KG1 (cell line): ENCODE measurements at regions not wholly inside any gene's neighbourhood (a gene's known extent, or its start where the extent isn't known, plus 50 kb on each side); places are given as distances from the start of the nearest gene placed in this dataset.
"Not testable (repeated sequence)": the region's sequence is repeated elsewhere in the genome, so short reads cannot be mapped to it uniquely, and the experiment has no call there.

ENCODE experiments used
- DNase-seq: peaks from one replicate; lab custom pipeline; 2025; lab: John Stamatoyannopoulos, UW

DNA sequence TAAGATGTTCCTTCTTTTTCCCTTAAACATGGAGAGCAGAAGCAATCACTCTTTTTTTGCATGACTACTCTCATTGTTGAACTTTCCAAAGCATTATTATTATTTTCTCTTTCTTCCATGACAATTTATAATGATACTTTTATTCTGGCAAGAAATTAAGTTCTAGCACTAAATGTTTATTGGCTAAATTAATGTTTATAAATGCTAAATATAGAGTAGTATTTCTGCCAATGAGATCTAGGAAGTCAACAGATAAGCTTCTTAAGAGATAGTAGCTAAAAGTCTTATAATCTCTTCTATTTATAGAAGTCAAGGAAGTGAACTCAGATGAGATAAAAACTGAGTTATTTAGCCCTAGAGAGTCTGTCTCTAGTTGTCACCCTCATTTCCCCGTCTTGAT is 920.1 kb downstream of the KCNJ2 start:
- no peak for DNase-seq

DNA sequence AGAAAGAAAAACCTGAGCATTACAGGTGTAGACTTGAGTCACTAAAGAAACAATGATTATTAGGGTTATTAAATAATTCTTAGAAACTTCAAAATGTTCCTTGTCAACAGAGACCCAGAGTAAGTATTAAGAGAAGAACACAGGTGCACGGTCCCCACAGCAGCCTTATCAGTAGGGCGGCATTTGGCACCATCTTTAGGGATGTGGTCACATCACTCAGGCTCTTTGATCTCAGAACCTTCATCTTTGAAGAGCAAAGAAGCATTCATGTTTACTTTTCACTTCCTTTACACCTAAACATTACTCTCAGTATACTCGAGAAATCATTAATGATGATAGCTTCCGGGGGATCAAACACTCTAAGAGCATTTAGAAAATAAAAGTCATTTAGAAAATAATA is 928.7 kb downstream of the KCNJ2 start:
- no peak for DNase-seq

DNA sequence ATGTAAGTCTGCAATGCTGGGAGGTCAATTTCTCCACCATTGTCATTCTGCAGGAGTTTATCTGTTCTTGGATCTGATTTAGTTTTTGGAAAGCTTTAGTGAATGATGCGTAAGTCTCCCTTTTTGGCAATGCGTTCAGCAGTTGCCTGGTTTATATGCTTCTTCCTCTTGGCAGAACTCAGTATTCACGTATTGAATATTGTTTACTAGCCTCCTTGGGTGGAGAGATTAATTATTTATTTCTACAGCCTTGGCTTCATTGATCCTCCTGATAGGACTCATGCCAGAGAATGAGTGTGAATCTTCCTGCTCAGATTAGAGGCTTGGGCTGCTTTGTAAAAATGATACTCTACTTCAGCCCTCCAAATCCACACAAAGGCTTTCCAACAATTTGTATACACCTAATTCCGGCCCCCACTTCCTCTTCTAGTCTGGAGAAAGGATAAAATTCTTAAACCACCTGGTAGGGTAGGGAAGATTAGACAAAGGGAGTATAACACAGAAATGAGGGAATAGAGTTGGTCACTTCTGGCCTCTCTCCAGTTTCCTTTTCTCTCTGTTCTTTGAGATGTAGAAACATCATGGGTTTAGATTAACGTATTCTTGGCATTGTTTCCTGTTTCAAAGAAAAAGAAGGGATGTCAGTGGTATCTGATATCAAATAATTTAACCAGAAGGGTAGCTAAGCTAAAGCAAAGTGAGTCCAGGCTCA is 929.8 kb downstream of the KCNJ2 start:
- no peak for DNase-seq

DNA sequence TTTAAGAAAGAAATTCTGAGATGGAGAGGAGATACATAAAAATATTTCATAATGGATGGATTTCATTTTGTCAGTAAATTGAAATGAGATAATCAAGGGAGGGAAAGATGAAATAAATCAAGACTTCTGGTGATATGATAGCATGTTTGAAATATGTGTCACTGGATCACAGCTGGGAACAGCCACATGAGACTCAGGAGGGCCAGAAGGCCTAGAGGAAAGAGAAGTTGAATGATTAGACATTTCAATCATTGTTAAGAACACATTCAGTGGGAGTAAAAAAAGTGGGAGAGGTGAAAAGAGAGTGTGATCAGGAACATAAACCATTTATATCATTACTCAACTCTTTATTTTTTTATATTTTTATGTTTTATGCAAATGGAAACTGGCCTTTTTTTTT is 933.4 kb downstream of the KCNJ2 start:
- DNase-seq, result no peak

DNA sequence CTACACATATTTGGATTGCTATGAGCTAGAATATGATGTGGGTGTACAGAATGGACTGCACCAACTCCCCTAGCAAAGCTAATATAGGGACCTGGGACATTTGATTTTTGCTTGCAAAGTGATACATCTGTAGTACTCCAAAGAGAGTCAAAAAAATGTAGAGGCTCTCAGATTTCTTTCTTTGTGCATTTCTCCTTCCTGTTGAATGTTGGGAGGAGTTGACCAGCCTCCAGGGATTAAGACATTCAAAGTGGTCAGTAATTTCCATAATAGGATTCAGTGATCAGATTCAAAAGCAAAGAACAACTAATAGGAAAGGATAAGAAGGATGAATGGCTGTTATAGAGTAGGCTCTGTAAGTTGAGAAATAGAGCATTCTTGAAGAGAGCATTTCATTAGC is 934.9 kb downstream of the KCNJ2 start:
- DNase-seq, result no peak

DNA sequence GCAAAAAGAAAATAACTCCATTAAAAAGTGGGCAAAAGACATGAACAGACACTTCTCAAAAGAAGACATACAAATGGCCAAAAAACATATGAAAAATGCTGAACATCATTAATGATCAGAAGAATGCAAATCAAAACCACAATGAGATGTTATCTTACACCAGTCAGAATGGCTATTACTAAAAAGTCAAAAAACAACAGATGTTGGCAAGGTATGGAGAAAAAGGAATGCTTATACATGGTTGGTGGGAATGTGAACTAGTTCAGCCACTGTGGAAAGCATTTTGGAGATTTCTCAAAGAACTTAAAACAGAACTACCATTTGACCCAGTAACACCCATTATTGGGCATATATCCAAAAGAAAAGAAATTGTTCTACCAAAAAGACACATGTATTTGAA is 936.7 kb downstream of the KCNJ2 start:
- DNase-seq, result not testable (repeated sequence)

DNA sequence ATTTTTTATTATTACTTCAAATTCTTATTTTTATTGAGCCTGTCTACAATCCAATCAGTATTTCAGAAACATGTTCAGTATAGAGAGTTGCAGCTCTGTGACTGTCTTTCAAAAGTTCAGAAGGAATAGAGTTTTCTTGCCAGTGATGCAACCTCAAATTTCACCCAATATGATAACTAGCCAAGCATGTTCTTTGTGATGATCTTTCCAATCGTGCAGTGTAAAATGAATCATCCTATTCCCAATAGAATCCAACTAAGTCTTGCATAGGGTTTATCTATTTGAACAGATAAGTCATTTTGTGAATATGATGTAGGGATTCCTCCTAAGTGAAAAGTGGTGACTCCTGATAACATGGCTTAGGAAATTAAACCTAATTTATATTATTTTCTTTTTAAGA is 937.8 kb downstream of the KCNJ2 start:
- DNase-seq, result no peak

DNA sequence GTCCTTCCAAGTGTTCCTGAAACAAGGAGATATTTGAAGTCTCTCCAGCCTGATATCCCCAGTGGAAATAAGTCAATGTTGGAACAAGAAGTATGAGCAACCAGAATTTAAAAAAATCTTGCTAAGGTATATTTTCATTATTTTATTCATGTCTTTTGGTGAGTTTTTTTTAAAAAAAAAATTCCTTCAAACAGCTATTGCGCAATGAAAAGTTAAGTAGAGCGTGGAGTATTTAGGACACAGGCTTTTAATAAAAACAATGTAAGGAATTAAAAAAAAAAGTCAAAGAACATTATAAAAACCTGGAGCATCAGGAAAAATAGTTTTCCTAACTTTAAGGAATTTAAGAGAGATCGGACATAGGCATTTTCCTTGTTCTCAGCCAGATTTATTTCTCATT is 940.4 kb downstream of the KCNJ2 start:
- DNase-seq, result no peak

DNA sequence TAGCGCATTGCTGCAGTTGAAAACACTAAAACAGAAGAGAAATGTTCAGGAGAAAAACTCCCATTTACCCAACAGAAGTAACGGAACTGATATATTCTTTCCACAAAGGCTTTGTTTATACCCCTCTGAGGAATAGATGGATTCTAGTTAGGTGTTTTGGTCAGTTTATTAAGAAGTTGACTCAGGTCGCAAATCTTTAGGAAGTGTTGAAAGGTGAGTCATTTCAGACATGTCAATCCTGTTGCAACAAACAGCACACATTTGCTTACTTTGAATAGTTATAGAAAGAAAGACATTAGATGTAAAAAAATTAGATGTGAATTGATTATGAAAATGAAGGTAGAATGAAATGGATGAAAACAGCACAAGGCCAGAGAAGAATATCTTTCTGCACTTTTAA is 941.0 kb downstream of the KCNJ2 start:
- no peak for DNase-seq

DNA sequence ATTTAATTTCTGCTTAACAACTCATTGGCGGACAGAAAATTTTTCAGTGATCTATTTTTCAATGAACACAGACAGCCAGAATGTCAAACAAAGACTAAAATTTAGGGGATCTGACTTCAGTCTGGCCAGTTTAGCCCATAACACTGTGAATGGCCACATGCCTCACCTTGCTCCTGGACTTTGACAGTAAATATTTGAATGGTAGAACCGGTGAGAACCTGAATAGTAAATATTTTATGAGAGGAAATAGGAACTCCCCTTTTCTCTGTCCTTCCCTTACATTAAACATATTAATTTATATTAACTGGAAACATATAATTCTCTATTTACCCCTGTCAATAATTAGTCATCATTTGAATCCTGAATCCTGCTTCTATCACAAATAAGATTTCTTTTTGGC is 942.1 kb downstream of the KCNJ2 start:
- DNase-seq, result no peak

DNA sequence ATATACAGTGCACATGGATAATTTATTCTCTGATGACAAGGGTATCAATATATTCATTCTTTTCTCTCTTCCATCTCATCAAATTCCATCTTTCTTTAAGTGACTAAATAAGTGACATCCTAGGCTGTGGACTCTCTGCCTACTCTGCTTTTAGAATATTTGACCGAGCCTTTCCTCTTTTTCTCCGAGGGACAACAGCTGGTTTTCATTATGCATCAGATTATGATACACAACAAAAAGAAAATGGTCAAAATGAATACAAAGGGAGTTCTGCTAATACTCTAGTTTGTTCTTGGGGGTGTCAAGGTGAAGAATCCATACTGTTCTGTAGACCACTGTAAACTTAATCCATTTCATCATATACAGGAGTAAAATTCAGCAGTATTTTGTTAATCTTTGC is 942.6 kb downstream of the KCNJ2 start:
- DNase-seq, result no peak

DNA sequence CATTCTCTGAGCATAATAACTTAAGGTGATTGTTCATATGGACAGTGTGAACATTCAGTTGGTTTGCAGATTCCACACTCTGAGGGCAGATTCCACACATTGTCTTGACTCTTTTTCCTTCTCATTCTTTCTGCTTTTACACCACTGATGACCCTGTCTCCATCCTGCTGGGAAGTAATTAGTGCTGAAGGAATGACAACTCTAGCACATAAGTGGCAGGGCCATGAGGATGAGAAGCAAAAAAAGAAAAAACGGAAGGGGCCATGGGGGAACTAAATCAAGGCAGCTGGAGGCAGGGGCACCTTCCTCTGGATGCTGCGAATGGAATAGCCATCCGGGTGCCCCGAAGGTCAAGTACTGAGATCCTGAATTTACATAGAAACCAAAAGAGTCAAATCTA is 944.0 kb downstream of the KCNJ2 start:
- no peak for DNase-seq

DNA sequence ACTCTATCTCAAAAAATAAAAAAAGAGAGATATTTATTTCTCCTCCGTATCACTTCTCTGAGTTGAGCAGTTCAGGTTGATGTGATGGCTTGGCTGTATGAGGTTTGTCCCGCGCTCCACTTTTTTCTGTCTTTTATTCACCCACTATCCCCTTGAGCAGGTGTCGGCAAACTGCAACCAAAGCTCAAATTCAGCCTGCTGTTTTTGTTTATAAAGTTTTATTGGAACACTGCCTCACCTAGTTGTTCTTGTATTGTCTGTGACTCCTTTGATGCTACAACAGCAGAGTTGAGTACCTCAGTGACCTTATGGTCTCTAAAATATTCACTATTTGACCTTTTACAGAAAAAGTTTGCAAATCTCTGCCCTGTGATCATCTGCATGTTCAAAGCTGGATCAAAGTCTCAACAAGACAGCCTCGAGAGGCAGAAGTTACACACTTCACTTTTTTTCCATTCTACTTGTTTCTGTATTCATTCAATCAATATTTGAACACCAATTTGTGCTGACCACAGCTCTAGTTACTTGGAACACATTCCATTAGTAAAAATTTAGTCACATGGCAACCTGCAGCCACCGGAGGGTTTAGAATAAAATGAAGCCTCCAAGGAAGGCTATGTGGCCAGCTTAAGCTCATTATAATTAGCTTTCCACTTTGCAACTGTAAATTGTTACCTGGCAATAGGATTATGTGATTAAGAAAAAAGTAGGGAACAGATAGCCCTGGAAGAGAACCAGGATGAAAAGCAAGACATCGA is 945.8 kb downstream of the KCNJ2 start:
- no peak for DNase-seq

DNA sequence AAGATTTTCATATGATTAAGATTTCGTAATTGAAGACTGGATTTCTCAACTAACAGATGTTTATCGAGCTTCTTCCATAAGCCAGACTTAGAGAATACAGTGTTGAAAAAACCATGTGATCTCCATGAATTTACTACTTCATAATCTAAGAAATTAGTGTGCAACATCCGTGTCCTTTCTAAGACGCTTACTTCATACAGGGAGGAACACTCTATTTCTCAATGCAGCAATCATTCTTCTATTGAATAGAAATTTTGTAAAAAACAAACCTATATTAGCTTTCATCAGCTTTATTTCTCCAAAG is 946.3 kb downstream of the KCNJ2 start:
- no peak for DNase-seq

DNA sequence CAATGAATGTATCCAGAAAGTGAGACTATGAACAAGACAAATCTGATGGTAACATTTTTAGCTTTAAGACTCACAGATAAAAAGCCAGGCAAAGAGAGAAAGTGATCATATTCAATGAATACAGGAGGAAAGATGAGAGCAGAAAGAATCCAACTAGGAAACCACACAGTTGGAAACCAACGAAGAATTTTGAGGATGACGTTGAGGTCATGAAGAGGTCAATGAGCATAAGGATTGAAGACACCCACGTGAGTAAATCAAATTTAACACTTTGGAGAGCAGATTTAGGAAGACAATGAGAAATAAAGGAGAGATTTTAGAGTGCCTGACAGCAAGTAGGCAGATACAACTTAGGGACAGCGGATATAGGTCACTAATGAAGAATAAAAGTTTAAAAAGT is 948.1 kb downstream of the KCNJ2 start:
- no peak for DNase-seq

DNA sequence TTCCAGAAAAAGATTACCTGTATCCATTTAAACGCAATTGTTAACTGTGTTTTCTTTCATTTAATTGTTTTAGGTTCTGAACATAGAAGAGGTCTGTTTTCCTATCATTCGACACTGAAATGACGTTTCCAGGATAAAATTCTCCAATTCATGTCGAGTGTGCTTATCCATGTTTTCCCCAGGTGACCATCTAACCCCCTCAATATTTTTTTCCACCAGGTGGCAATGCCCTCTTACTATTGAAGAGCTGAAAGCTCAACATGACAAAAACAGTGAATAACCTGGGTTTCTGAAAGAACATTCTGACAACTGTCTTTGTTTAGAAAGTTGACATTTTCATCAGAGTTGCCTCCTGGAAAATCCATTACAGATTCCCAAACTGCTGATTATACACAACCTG is 948.7 kb downstream of the KCNJ2 start:
- no peak for DNase-seq

DNA sequence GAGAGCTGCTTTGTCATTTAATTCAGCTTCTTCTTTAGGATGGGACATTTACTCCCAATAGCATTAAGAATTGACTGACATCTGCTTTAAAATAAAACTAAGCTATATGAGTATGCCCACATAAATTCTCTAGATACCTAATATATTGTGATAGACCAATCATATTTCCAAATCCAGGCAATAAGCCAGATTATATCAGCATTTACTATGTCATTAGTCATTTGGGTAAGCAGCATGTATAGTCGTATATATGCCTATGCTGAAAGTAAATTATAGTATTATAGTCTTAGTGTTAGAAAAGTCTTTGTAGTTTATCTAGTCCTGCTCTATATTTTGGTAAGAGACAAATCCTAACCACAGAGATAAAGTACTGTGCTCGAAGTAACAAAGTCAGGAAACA is 958.1 kb downstream of the KCNJ2 start:
- no peak for DNase-seq

DNA sequence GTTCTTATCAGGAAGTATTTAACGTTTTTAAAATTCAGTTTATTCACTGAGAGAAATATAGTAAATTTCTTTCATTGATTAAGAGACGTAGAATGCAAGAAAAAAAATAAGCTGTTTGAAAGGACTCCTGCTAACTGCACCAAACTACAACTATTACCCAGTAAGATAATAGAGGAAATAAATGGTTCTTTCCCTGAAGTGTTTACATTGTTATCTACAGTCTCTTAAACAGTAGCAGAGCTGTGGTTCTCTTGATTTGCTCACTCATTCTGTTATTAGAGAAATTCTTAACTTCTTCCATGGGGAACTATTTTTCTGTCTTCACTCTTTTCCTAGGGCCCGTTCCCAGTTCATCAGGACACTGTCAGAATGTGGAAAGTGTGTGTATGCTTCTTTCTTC is 973.0 kb downstream of the KCNJ2 start:
- DNase-seq, result no peak

DNA sequence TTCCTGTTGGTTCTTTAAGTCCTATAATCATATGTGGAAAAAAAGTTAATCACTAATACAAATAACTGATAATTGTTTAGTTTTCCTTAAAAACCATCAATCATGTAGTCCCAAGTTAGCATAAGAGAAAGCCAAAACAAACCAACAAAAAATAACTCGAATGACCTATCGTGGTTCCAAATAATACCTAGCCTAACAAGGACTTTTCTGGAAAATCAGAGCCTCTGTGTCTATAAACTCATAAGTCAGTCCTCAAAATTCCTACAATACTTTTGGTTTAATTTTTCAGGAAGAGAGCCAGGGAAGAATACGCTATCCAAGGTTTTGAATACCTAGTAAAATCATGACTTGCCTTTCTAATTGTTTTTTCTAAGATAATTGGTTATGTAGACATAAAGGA is 975.3 kb upstream of the SOX9 start:
- DNase-seq, result no peak

DNA sequence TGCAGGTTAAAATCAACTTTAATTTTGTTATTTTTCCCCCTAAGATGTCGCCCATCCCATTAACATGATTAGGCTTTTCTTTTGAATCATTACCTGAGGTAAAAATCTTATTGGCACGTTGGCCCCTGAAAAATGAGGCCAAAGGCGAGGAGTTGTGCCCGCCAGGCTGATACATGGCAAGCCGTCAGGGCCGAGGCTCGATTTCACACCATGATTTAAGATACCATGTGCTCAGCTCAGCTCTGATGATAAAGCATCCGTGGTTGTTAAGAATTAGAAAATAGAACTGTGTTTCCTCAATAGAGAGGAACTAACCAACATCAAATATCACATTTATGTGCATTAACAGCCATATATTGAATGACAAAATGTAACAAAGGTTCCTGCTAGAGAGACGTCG is 972.9 kb upstream of the SOX9 start:
- no peak for DNase-seq

DNA sequence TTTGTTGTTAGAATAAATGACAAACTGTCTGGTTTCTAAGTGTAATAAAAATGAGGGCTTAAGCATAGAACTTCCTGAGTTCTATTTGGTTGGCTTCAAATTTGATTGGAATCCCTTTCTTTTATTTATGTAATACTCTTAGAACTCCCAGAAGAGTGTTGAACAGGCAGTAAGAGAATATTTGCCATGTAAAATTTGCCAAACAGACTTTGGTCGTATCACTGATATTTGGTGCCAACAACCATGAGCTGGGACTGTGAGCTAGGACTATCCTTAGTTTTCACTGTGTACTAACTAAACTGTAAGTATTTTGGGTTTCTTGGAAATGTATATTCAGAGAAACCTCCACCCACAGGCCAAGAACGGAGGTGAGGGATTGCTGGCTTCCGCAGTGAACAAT is 971.2 kb upstream of the SOX9 start:
- DNase-seq, result no peak

DNA sequence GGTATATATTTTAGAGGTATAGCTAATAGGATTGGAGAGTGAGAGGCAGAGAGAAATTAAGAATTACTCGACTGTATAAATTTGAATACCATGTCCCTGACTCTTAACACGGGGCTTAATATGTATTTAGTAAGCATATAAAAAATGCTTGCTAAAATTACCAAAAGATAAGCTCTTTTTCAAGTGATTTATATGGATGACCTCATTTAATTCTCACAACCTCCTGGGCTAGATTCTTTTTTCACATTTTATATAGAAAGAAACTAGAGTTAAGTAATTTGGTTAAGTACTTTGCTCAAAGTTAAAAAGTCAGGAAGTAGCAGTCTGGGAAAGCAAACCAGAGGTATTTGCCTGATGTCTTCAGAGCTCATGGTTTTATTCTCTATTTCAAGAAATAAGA is 963.5 kb upstream of the SOX9 start:
- no peak for DNase-seq

DNA sequence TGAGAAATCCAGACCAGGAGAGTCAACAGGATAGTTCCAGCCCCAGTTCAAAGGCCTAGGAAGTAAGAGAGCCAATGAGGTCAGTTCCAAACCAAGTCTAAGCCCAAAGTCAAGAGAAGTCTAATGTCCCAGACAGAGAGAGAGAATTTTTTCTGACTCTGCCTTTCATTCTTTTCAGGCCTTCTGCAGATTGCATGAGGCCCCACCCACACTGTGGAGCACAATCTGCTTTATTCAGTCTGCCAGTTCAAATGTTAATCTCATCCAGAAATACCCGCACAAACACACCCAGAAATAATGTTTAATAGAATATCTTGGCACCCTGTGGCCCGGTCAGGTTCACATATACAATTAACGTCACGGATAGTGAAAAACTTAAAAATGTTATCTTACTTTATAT is 962.4 kb upstream of the SOX9 start:
- DNase-seq, result no peak

DNA sequence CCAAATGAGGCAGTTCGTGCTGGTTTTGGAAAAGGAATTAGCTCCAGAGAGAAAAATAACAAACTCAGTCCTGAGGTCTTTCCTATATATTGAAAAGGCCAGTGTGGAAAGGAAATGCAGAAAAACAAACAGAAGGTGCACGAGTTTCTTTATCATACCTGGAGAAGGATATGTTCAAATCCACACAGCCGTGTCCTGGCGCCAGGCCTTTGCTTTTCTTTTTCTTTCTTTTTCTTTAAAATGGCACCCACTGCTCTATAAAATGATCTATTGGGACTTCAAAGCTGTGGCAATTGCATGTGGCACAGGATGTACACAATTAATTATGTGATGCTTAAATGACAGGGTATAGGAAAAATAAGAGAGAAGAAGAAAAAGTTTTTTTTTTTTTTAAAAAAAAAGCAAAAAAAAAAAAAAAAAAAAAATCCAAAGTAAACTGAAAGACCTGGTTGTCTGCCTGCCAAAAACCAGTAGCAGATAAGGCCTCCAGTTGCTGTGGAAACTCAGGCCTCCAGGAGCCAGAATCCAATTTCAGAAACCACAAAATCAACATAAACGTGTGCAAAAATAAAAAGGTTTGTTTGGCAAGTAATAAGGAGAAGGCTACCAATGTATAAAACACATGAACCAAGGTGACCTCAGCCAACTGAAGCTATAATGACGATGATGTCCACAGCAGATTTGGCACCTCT is 957.6 kb upstream of the SOX9 start:
- no peak for DNase-seq
